GM18867 (cell line): ENCODE measurements at regions not wholly inside any gene's neighbourhood (a gene's known extent, or its start where the extent isn't known, plus 50 kb on each side); places are given as distances from the start of the nearest gene placed in this dataset.
"Not testable (repeated sequence)": the region's sequence is repeated elsewhere in the genome, so short reads cannot be mapped to it uniquely, and the experiment has no call there.

ENCODE experiments used
- ATAC-seq: cut with Tn5 transposase; IDR thresholded peaks from one replicate; pipeline ENCODE4 v1.9.1; 2021; ENCODE audit warnings: mild to moderate bottlenecking, moderate library complexity; ENCODE audit not compliant: unreplicated experiment

DNA sequence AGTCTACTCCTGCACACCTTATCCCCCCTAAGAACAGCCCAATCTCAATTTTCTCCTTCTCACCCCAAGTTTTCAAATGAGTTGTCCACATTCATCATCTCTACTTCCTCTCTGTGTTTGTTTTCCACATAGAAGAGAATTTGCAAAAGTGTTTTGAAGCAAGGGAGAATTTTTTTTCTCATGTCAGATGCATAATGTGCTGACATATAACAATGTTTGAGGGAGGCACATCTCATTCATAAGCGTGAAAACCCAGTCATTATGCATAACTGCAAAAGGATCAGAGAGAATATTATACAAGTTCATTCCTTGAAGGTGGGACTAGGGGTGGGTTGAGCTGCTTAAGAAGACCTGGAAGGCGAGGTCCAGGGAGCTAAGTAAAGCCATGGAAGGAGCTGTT lies 80.8 kb upstream of the SLC1A4 start:
- ATAC-seq: no peak

GRCh38 chr2:64910523-64910922 lies 78.7 kb upstream of the SLC1A4 start:
- ATAC-seq: no peak

- no peak for ATAC-seq
These were observed 78.2 kb upstream of the SLC1A4 start for GRCh38 chr2:64910972-64911433.

GRCh38 chr2:64913357-64913869 lies 75.8 kb upstream of the SLC1A4 start:
- ATAC-seq: no peak

DNA sequence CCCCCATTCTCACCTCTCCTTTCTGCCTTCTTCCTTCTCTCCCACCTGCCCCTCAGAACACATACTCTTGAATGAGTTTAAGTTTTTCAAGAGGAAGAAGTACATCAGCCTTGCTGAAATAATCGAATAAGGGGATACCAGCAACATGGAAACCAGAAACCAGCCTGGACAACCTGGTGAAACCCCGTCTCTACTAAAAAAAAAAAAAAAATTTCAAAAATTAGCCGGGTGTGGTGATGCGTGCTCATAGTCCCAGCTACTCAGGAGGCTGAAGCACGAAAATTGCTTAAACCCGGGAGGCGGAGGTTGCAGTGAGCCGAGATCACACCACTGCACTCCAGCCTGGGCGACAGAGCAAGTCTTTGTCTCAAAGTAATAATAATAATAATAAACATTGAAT lies 75.0 kb upstream of the SLC1A4 start:
- ATAC-seq: no peak

GRCh38 chr2:64914735-64915509 lies 74.3 kb upstream of the SLC1A4 start:
- peak; percentile 66 for ATAC-seq

GRCh38 chr2:64915510-64915900 lies 73.7 kb upstream of the SLC1A4 start:
- peak; percentile 10 for ATAC-seq

DNA sequence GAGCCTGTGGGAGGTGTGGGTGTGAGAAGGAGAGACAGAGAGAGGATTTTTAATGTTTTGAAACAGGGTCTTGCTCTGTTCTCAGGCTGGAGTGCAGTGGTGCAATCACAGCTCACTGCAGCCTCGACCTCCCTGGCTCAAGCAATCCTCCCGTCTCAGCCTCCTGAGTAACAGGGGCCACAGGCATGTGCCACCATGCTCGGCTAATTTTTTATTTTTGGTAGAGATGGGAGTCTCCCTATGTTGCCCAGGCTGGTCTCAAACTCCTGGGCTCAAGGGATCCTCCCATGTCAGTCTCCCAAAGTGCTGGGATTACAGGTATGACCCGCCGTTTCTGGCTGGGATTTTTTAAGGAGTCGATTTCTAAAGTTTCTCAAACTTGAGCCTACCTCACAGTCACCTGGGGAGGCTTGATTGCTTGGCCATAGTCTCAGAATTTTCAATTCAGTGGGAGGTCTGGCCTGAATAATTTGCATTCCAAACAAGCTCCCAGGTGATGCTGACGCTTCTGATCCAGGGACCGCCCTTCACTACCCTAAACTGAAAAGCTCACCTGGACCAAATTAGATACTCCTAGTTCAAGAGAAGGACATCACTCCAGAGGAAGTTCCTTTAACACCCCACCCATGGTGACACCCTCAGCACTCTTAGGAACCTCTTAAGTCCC lies 70.8 kb upstream of the SLC1A4 start:
- no peak for ATAC-seq

GRCh38 chr2:64919261-64919660 lies 69.9 kb upstream of the SLC1A4 start:
- ATAC-seq: no peak

DNA sequence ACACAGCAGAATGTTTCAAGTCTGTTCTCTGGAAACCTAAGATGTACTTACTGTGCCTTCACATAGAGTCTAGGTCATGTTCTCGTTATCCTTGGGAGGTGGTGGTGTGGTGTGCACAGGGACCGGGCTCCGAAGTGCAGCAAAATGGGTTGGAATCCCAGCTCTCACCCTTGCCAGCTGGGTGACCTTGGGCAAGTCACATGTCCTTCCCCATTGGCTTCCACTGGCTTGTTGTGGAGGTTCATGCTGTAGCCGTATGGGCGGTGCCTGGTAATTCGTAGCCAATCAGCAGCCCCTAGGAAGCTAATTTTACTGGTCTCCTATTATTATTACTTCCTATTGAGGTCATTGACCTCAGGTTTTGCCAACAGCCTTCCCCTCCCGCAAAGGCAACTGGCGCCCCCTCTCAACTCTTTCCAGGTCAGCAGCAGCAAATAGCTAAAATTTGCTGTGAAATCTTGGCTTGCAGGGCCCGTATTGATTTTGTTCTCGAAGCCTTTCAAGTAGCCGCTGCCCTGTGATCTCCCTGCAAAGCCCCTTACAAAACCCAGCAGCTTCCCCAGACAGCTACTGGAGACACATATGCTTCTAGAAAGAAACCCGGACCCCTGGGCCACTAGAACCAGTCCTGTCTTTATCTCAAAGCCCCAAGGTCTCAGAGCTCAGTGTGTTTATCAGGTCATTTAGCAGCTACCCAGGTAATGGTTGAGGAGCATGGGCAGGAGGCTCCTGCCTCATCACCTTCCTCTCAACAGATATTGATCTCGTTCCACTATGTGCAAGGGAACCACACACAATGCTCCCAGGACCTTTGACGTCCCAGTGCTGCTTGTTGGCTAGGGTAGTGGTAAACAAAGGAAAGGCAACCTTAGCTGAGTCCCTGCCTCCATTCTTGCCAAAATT lies 66.5 kb upstream of the SLC1A4 start:
- no peak for ATAC-seq

DNA sequence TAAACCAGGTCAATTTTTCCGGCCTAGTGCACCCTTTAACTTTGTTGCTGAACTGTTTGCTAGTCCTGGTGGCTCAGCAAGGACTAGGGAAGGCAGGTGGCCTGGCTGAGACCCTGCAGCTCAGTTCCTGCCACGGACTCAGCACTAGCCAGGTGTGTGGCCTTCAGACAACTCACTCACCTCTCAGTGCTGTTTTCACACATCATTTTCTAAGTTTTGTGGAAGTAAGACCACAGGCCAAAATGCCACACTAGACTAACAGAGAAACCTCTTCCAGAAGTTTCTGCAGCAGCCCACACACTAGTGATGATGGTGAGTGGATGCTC lies 65.9 kb upstream of the SLC1A4 start:
- no peak for ATAC-seq

DNA sequence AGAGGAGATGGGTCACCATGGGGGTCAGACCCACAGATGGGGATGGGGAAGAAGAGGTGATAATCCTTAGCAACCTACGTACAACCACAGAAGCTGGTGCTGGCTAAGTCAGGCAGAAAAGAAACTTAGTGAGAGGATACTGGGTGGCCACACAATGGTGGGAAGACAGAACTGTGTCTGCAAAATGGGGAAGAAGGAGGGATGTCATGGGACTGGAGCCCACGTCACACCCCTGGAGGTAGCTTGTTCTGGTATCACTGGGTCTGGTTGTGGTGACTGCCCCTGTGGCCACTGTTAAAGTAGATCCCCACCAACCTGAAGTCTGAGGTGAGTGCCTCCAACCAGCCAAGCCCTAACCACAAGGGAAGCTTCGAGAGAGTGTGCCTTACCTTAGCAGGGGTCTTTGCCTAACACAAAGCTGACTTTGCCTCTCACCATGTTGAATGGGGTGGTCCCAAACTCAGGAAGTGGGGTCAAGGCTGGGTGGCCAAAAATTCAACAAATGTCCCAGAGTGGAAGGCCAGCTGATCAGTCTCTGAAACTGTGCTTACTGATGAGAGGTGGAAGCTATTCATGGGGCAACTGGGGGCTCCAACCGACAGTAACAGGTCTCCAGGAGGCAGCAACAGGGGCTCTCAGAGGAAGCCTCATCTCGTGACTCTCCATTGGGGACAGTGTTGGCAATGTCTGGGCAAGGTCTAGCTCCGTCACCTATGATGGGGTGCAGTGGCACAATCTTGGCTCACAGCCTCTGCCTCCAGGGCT lies 64.8 kb upstream of the SLC1A4 start:
- ATAC-seq: no peak

- ATAC-seq: not testable (repeated sequence)
These were observed 63.1 kb upstream of the SLC1A4 start for GRCh38 chr2:64925930-64926722.

DNA sequence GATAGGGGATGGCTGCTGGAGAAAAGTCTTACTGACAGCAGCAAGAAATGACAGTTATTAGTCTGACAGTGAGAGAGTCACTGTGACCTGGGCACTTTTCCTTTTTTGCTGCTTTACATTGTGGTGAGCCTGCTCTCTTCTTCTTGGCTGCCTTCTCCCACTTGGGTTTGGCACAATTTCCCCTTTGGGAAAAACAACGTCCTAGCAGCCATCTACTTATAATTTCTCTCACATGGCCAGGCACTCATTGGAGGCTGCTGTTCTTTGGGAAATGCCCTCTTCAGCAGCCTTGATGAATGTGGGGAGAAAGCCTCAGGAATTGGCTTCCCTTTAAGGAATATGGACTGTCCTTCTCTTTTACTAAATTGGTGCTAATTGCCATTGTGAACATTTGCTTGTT lies 60.4 kb upstream of the SLC1A4 start:
- no peak for ATAC-seq

- ATAC-seq: no peak
These were observed 59.9 kb upstream of the SLC1A4 start for GRCh38 chr2:64929333-64929732.

DNA sequence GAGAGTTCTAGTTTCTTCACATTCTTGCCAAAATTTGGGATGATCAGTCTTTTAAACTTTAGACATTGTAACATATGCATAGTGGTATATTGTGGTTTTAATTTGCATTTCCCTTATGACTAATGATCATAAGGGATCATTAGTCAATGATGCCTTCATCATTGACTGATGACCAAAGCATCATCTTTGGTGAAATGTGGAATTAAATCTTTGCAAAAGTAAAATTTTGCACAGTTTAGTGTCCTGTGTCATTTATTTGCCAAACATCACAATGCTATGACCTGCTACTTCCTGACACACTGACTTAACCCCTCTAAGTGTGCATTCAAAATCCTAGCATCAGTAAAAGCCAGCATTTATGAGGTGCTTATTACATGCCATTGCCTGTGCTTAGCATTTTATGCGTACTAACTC lies 58.9 kb upstream of the SLC1A4 start:
- no peak for ATAC-seq

DNA sequence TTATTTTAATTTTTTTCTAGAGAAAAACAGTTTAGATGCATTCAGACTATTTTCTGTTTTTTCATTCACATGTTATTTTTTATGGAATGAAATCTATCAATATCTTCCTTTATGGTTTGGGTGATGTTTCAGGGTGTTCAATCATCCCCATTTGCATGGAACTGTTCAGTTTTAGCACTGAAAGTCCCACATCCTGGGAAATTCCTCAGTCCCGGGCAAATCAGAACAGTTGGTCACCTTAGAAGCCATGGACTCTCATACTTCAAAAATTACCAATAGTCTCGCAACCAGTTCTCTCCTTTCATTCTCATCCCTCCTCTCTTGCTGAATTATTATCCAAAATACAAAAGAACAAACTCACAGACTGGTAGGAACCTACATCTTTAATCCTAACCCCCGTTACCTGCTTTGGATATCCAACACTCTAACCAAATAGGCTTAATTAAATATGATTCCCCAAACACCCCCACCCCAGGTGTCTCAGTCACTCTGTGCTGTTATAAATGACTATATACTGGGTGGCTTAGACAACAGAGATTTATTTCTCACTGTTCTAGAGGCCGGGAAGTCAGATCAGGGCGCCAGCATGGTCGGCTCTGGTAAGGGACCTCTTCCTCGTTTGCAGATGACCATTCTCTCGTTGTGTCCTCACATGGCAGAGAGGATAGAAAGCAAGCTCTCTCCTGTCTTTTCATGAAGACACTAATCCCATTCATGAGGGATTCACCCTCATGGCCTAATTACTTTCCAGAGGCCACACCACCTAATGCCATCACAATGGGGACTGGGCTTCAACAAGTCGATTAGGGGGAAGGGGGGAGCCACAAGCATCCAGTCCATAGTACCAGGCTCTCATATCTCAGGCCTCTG lies 57.7 kb upstream of the SLC1A4 start:
- ATAC-seq: no peak

DNA sequence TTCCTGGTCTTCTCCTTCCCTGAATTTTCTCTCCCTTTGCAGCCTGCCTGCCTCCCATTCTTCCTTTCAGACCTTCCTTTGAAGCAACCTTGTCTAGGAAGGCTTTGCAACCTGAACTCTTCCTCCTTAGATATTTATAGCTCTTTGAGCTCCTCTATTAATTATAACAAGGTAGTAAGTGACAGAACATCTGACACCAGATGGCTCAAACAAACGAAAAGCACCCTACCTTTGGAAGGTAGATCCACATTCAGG lies 57.2 kb upstream of the SLC1A4 start:
- ATAC-seq: no peak
